ENCODE measurements at regions not wholly inside any gene's neighbourhood (a gene's known extent, or its start where the extent isn't known, plus 50 kb on each side); places are given as distances from the start of the nearest gene placed in this dataset.

DNA sequence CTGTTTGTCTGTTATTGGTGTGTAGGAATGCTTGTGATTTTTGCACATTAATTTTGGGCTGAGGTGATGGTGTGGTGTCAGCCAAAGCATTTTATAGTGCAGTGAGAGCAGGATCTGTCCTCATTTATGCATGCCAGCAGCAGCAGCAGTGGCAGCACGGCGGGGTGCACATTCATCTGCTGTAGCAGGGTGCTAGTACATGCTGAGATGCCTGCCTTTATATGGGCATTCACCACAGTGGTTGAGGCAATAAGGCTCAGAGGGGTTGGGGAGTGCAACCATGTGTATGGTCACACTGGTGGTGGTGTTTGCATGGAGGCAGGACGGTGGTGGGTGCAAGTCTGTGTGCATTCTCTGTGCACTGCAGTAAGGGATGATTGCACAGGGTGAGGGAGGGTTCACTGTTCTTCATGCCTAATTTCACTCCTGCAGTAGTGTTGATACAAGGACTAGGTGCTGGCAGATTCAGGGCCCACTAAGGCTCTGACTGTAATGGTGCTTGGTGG is 129.3 kb upstream of the SYNCRIP start:
- no peak overlapping the region for H3K4me3 ChIP-seq
- no peaks in the 10 kb centered on the region for H3K9me3 ChIP-seq
- H3K4me1 ChIP-seq = no peaks in the 10 kb centered on the region
- H3K36me3 ChIP-seq = no peaks in the 10 kb centered on the region
- no peak for DNase-seq
- no peak overlapping the region for H3K27ac ChIP-seq
- TF ChIP-seq, protein P1, sequence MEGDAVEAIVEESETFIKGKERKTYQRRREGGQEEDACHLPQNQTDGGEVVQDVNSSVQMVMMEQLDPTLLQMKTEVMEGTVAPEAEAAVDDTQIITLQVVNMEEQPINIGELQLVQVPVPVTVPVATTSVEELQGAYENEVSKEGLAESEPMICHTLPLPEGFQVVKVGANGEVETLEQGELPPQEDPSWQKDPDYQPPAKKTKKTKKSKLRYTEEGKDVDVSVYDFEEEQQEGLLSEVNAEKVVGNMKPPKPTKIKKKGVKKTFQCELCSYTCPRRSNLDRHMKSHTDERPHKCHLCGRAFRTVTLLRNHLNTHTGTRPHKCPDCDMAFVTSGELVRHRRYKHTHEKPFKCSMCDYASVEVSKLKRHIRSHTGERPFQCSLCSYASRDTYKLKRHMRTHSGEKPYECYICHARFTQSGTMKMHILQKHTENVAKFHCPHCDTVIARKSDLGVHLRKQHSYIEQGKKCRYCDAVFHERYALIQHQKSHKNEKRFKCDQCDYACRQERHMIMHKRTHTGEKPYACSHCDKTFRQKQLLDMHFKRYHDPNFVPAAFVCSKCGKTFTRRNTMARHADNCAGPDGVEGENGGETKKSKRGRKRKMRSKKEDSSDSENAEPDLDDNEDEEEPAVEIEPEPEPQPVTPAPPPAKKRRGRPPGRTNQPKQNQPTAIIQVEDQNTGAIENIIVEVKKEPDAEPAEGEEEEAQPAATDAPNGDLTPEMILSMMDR (IDR thresholded peaks at IDR 0.05) = no peak
- no peak for TF ChIP-seq POLR2A (IDR thresholded peaks at IDR 0.05)
- H3K27me3 ChIP-seq = no peaks in the 10 kb centered on the region

DNA sequence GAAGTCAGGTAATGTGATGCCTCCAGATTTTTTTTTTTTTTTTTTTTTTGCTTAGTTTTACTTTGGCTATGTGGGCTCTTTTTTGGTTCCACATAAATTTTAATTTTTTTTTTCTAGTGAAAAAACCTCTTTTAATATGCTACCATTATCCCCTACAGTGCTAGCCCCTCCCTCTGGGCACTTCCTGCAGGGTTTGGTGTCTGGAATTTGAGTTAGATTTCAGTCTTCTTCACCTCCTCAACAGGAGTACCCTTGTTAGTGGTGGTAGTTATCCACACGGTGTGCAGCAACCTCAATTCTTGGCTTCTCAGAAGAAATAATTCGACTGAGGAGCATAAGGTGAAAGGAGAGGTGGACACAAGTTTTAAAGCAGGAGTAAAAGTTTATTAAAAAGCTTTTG is 128.8 kb upstream of the SYNCRIP start:
- H3K27me3 ChIP-seq = no peaks in the 10 kb centered on the region
- H3K36me3 ChIP-seq = no peaks in the 10 kb centered on the region
- no peak for DNase-seq
- no peak overlapping the region for H3K4me3 ChIP-seq
- TF ChIP-seq POLR2A (IDR thresholded peaks at IDR 0.05) = no peak
- TF ChIP-seq, protein P1 (IDR thresholded peaks at IDR 0.05) = no peak
- no peaks in the 10 kb centered on the region for H3K4me1 ChIP-seq
- H3K27ac ChIP-seq = no peak overlapping the region
- no peaks in the 10 kb centered on the region for H3K9me3 ChIP-seq

DNA sequence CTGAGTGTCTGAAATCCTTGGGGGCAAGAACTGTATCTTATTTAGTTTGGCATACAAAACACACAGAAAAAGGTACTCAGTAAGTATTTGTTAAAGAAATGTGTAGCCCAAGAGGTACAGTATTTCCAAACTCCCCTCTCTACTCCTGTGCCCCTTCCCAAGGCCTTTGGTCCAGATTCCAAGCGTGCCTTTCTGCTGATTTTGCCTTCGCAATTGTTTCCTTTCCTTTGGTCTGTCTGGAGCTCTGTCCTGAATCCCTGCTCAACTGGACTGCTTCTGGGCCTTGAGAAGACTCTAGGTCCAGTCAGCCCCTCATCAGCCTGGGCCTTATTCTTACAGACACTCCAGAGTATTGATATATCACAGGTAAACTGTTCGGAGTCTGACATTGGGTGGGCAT is 122.2 kb upstream of the SYNCRIP start:
- no peak for DNase-seq
- Histone ChIP-seq H3K36me3 (no peaks in the 10 kb centered on the region), H3K27ac (no peak overlapping the region), H3K9me3 (no peaks in the 10 kb centered on the region), H3K27me3 (no peaks in the 10 kb centered on the region), H3K4me1 (no peaks in the 10 kb centered on the region), H3K4me3 (no peak overlapping the region)
- TF ChIP-seq, protein P1 (IDR thresholded peaks at IDR 0.05) = no peak
- no peak for TF ChIP-seq POLR2A (IDR thresholded peaks at IDR 0.05)

DNA sequence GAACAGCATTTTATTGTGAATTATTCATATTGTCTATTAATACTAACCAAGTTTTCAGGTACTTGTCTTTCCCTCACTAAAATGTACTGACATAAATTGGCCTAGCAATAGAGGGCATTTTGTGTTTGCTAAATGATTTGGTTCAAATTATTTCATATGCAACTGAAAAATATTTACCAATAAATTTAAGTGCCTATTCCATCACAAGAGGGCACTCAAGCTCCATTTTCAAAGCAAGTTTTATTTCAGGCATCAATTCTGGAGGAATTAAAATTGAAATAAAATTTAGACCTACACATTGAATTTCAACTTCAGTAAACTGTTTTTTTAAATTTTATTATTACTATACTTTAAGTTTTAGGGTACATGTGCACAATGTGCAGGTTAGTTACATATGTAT is 114.3 kb upstream of the SYNCRIP start:
- H3K4me3 ChIP-seq = no peak overlapping the region
- H3K27me3 ChIP-seq = no peaks in the 10 kb centered on the region
- no peak overlapping the region for H3K27ac ChIP-seq
- TF ChIP-seq POLR2A (IDR thresholded peaks at IDR 0.05) = no peak
- TF ChIP-seq, protein P1 (IDR thresholded peaks at IDR 0.05) = peak in 4 of 6 experiments; percentile 28 to 61 (median 48)
- DNase-seq = no peak
- no peaks in the 10 kb centered on the region for H3K36me3 ChIP-seq
- H3K9me3 ChIP-seq = no peaks in the 10 kb centered on the region
- peaks cover 0 to 6% (median 0%) of the 10 kb centered on the region in 4 donors for H3K4me1 ChIP-seq

DNA sequence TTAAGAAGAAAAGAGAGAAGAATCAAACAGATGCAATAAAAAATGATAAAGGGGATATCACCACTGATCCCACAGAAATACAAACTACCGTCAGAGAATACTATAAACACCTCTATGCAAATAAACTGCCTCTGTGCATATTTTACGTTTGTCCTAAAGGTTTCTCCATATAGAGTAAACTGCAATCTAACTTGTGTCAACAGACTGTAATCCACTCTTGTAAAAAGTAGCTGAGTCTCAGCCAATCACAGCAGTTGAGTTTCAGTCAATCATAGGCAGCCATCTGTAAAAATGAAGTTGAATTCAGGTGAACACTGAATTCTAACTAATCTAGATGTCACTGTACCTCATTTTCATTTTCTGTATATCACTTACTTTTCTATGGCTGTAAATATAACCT is 112.2 kb upstream of the SYNCRIP start:
- Histone ChIP-seq H3K27ac (no peak overlapping the region), H3K4me3 (no peak overlapping the region), H3K36me3 (no peaks in the 10 kb centered on the region), H3K4me1 (peaks cover 0 to 10% (median 0%) of the 10 kb centered on the region in 4 donors), H3K9me3 (no peaks in the 10 kb centered on the region), H3K27me3 (no peaks in the 10 kb centered on the region)
- DNase-seq = no peak
- no peak for TF ChIP-seq POLR2A (IDR thresholded peaks at IDR 0.05)
- TF ChIP-seq, protein P1 (IDR thresholded peaks at IDR 0.05) = no peak

DNA sequence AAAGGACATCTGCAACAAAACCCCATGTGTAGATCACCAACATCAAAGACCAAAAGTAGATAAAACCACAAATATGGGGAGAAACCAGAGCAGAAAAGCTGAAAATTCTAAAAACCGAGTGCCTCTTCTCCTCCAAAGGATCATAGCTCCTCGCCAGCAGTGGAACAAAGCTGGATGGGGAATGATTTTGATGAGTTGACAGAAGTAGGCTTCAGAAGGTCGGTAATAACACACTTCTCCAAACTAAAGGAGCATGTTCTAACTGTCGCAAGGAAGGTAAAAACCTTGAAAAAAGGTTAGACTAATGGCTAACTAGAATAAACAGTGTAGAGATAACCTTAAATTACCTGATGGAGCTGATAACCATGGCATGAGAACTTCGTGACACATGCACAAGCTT is 109.9 kb upstream of the SYNCRIP start:
- H3K27me3 ChIP-seq = no peaks in the 10 kb centered on the region
- DNase-seq = no peak
- TF ChIP-seq, protein P1 (IDR thresholded peaks at IDR 0.05) = no peak
- no peak for TF ChIP-seq POLR2A (IDR thresholded peaks at IDR 0.05)
- H3K27ac ChIP-seq = no peak overlapping the region
- H3K9me3 ChIP-seq = no peaks in the 10 kb centered on the region
- no peaks in the 10 kb centered on the region for H3K36me3 ChIP-seq
- H3K4me1 ChIP-seq = peaks cover 0 to 10% (median 0%) of the 10 kb centered on the region in 4 donors
- no peak overlapping the region for H3K4me3 ChIP-seq
